Hepatocyte (in vitro differentiated cells): ENCODE measurements at regions not wholly inside any gene's neighbourhood (a gene's known extent, or its start where the extent isn't known, plus 50 kb on each side); places are given as distances from the start of the nearest gene placed in this dataset.

ENCODE experiments used
- DNase-seq: peaks from one replicate; pipeline ENCODE4 v3.0.0-alpha.2; 2016; ENCODE audit warnings: low spot score
- H2AFZ ChIP-seq: fragments of 200-600 bp; sonication (generic); 2 replicates; pipeline ENCODE4 v1.6.0; 2016; ENCODE audit warnings: antibody characterized with exemption, mild to moderate bottlenecking
- H3K27ac ChIP-seq: fragments of 200-600 bp; sonication (generic); 2 replicates; pipeline ENCODE4 v1.5.1; 2016; ENCODE audit warnings: mild to moderate bottlenecking
- H3K27me3 ChIP-seq: fragments of 200-600 bp; sonication (generic); 2 replicates; pipeline ENCODE4 v1.6.1; 2016
- H3K36me3 ChIP-seq: fragments of 200-600 bp; sonication (generic); replicated peaks from 2 replicates; pipeline ENCODE4 v1.5.1; 2016; ENCODE audit warnings: low read depth; ENCODE audit not compliant: insufficient read depth
- H3K4me1 ChIP-seq: fragments of 200-600 bp; sonication (generic); 2 replicates; pipeline ENCODE4 v1.5.1; 2016; ENCODE audit warnings: mild to moderate bottlenecking, moderate library complexity; ENCODE audit not compliant: insufficient read depth
- H3K4me2 ChIP-seq: fragments of 200-600 bp; sonication (generic); 2 replicates; pipeline ENCODE4 v1.6.0; 2016
- H3K4me3 ChIP-seq: fragments of 200-600 bp; sonication (generic); 2 replicates; pipeline ENCODE4 v1.5.1; 2016; ENCODE audit warnings: mild to moderate bottlenecking
- H3K79me2 ChIP-seq: fragments of 200-600 bp; sonication (generic); 2 replicates; pipeline ENCODE4 v1.6.0; 2017; ENCODE audit warnings: mild to moderate bottlenecking
- H3K9me2 ChIP-seq: fragments of 200-600 bp; sonication (generic); replicated peaks from 2 replicates; pipeline ENCODE4 v1.6.0; 2017; ENCODE audit warnings: mild to moderate bottlenecking; ENCODE audit not compliant: insufficient read depth
- H3K9me3 ChIP-seq: fragments of 200-600 bp; sonication (generic); 2 replicates; pipeline ENCODE4 v1.5.1; 2016; ENCODE audit warnings: low read depth, mild to moderate bottlenecking
- H4K20me1 ChIP-seq: fragments of 200-600 bp; sonication (generic); 2 replicates; pipeline ENCODE4 v1.6.0; 2016; ENCODE audit warnings: mild to moderate bottlenecking; ENCODE audit not compliant: insufficient read depth, poor library complexity, severe bottlenecking
- EZH2 ChIP-seq: fragments of 200-600 bp; sonication (generic); IDR thresholded peaks from 2 replicates; pipeline ENCODE4 v1.6.1; 2016; ENCODE audit warnings: antibody characterized with exemption, mild to moderate bottlenecking, borderline replicate concordance
- EZH2phosphoT487 ChIP-seq: fragments of 200-600 bp; sonication (generic); IDR thresholded peaks from one replicate; pipeline ENCODE4 v1.6.1; 2018; ENCODE audit warnings: antibody characterized with exemption, mild to moderate bottlenecking, low read depth, moderate library complexity; ENCODE audit not compliant: unreplicated experiment, severe bottlenecking
- WGBS: methylation state at CpG from one replicate; pipeline ENCODE4 v1.1.6; 2016; ENCODE audit warnings: low lambda C conversion rate; ENCODE audit errors: missing lambda C conversion rate; 5-methylcytosine and 5-hydroxymethylcytosine counted together
- TF ChIP-seq, protein P1 (sequence below): fragments of 200-600 bp; sonication (generic); IDR thresholded peaks from 2 replicates; pipeline ENCODE4 v1.5.1; 2016; ENCODE audit warnings: antibody characterized with exemption, mild to moderate bottlenecking; ENCODE audit not compliant: poor library complexity

GRCh38 chrX:68938244-68939004, 109.6 kb downstream of the EFNB1 start:
- Histone ChIP-seq H3K27ac (no peak overlapping the region), H3K4me2 (no peak overlapping the region), H4K20me1 (no peaks in the 10 kb centered on the region), H3K4me3 (no peak overlapping the region), H3K27me3 (no peaks in the 10 kb centered on the region), H3K79me2 (no peaks in the 10 kb centered on the region), H3K36me3 (no peaks in the 10 kb centered on the region), H3K9me2 (no peaks in the 10 kb centered on the region), H3K9me3 (no peaks in the 10 kb centered on the region), H3K4me1 (no peaks in the 10 kb centered on the region), H2AFZ (no peak overlapping the region)
- no peak for DNase-seq
- WGBS = 56% methylated on average over 4 of the region's 4 CpGs
- TF ChIP-seq, protein P1, sequence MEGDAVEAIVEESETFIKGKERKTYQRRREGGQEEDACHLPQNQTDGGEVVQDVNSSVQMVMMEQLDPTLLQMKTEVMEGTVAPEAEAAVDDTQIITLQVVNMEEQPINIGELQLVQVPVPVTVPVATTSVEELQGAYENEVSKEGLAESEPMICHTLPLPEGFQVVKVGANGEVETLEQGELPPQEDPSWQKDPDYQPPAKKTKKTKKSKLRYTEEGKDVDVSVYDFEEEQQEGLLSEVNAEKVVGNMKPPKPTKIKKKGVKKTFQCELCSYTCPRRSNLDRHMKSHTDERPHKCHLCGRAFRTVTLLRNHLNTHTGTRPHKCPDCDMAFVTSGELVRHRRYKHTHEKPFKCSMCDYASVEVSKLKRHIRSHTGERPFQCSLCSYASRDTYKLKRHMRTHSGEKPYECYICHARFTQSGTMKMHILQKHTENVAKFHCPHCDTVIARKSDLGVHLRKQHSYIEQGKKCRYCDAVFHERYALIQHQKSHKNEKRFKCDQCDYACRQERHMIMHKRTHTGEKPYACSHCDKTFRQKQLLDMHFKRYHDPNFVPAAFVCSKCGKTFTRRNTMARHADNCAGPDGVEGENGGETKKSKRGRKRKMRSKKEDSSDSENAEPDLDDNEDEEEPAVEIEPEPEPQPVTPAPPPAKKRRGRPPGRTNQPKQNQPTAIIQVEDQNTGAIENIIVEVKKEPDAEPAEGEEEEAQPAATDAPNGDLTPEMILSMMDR = no peak
- no peak for TF ChIP-seq EZH2phosphoT487
- TF ChIP-seq EZH2 = no peak

DNA sequence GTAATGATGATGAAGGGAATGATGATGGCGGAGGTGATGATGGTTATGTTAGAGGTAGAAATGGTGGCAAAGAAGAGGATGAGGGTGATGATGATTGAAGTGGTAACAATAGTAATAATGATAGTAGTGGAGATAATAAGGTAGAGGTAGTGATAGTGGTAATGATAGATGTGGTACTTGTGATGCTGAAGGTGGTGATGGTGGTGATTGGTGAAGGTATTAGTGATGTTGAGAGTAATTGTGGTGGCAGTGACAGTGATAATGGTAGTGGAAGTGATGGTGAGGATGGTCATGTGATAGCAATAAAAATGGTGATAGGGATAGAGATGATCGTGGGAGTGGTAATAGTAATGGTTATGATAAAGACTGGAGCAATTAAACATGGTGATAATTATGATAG, 108.8 kb downstream of the EFNB1 start:
- 68% methylated on average over 2 of the region's 2 CpGs for WGBS
- H2AFZ ChIP-seq = no peak overlapping the region

GRCh38 chrX:68936608-68937007, 107.8 kb downstream of the EFNB1 start:
- Histone ChIP-seq H3K4me1 (peaks cover 4% of the 10 kb centered on the region), H3K4me3 (no peak overlapping the region), H3K27me3 (no peaks in the 10 kb centered on the region), H3K36me3 (no peaks in the 10 kb centered on the region), H3K4me2 (no peak overlapping the region), H3K27ac (no peak overlapping the region), H3K9me3 (no peaks in the 10 kb centered on the region), H2AFZ (no peak overlapping the region), H3K9me2 (no peaks in the 10 kb centered on the region), H3K79me2 (no peaks in the 10 kb centered on the region), H4K20me1 (no peaks in the 10 kb centered on the region)
- TF ChIP-seq, protein P1 = no peak
- TF ChIP-seq EZH2phosphoT487 (no peak), EZH2 (no peak)
- DNase-seq = peak; percentile 44

More for the DNA sequence above, 108.8 kb downstream of the EFNB1 start:
- no peaks in the 10 kb centered on the region for H3K36me3 ChIP-seq
- H3K79me2 ChIP-seq = no peaks in the 10 kb centered on the region
- H3K9me2 ChIP-seq = no peaks in the 10 kb centered on the region
- no peak overlapping the region for H3K27ac ChIP-seq
- peaks cover 4% of the 10 kb centered on the region for H3K4me1 ChIP-seq
- no peaks in the 10 kb centered on the region for H4K20me1 ChIP-seq
- H3K4me3 ChIP-seq = no peak overlapping the region
- H3K4me2 ChIP-seq = no peak overlapping the region
- H3K9me3 ChIP-seq = no peaks in the 10 kb centered on the region
- no peak for TF ChIP-seq EZH2
- TF ChIP-seq EZH2phosphoT487 = no peak
- TF ChIP-seq, protein P1 = no peak
- no peak for DNase-seq
- H3K27me3 ChIP-seq = no peaks in the 10 kb centered on the region
